ENCODE measurements at regions not wholly inside any gene's neighbourhood (a gene's known extent, or its start where the extent isn't known, plus 50 kb on each side); places are given as distances from the start of the nearest gene placed in this dataset.

- Histone ChIP-seq H3K4me1 (ENCODE audit: low read depth) (no peaks in the 10 kb centered on the region), H3K36me3 (ENCODE audit: low read depth) (no peaks in the 10 kb centered on the region), H3K9me3 (no peaks in the 10 kb centered on the region), H3K4me3 (no peak overlapping the region)
- ATAC-seq (no peak), DNase-seq (no peak)
- intact Hi-C loops (cut with DNase I, micrococcal nuclease) = no loop called here
- no peak for TF ChIP-seq CTCF (IDR thresholded peaks at IDR 0.05)
These were observed 93.5 kb upstream of the FOXG1 start for GRCh38 chr14:28673056-28673455.

GRCh38 chr14:28676479-28676878 lies 90.1 kb upstream of the FOXG1 start:
- H3K9me3 ChIP-seq = no peaks in the 10 kb centered on the region
- TF ChIP-seq CTCF (IDR thresholded peaks at IDR 0.05) = no peak
- ATAC-seq (no peak), DNase-seq (no peak)
- H3K4me1 ChIP-seq (ENCODE audit: low read depth) = no peaks in the 10 kb centered on the region
- no peak overlapping the region for H3K4me3 ChIP-seq
- intact Hi-C loops (cut with DNase I, micrococcal nuclease) = no loop called here
- H3K36me3 ChIP-seq (ENCODE audit: low read depth) = no peaks in the 10 kb centered on the region

GRCh38 chr14:28677381-28677780 lies 89.2 kb upstream of the FOXG1 start:
- Histone ChIP-seq H3K4me3 (no peak overlapping the region), H3K9me3 (no peaks in the 10 kb centered on the region), H3K4me1 (ENCODE audit: low read depth) (no peaks in the 10 kb centered on the region), H3K36me3 (ENCODE audit: low read depth) (no peaks in the 10 kb centered on the region)
- no peak for TF ChIP-seq CTCF (IDR thresholded peaks at IDR 0.05)
- intact Hi-C loops (cut with DNase I, micrococcal nuclease) = no loop called here
- DNase-seq (no peak), ATAC-seq (no peak)

DNA sequence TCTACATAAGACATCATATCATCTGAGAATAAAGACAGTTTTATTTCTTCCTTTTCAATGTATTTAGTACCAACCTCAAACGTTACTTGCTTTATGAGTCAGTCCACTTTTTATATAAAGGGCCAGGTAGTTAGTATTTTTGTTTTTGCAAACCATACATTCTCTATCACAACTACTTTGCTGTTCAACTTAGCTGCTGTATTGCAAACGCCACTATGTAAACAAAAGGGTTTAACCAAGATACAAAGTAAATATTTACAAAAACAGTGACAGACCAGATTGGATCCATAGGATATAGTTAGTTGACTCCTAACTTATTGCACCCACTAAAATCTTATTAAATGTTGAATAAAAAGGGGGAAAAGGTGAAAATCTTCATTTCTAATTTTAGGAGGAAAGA lies 87.7 kb upstream of the FOXG1 start:
- H3K9me3 ChIP-seq = no peaks in the 10 kb centered on the region
- no peak for ATAC-seq
- no peak for TF ChIP-seq CTCF (IDR thresholded peaks at IDR 0.05)
- intact Hi-C loops (cut with DNase I, micrococcal nuclease) = no loop called here
- no peak overlapping the region for H3K4me3 ChIP-seq
- no peak for DNase-seq
- no peaks in the 10 kb centered on the region for H3K36me3 ChIP-seq (ENCODE audit: low read depth)
- H3K4me1 ChIP-seq (ENCODE audit: low read depth) = no peaks in the 10 kb centered on the region

- ATAC-seq = no peak
These were observed 84.9 kb upstream of the FOXG1 start for GRCh38 chr14:28681681-28682080.

More at GRCh38 chr14:28681681-28682080, 84.9 kb upstream of the FOXG1 start:
- Histone ChIP-seq H3K9me3 (no peaks in the 10 kb centered on the region), H3K4me1 (ENCODE audit: low read depth) (no peaks in the 10 kb centered on the region), H3K36me3 (ENCODE audit: low read depth) (no peaks in the 10 kb centered on the region), H3K4me3 (no peak overlapping the region)
- TF ChIP-seq CTCF (IDR thresholded peaks at IDR 0.05) = no peak
- intact Hi-C loops (cut with DNase I, micrococcal nuclease) = no loop called here
- DNase-seq = no peak
